Endothelial cell (in vitro differentiated cells): ENCODE measurements at regions not wholly inside any gene's neighbourhood (a gene's known extent, or its start where the extent isn't known, plus 50 kb on each side); places are given as distances from the start of the nearest gene placed in this dataset.
"Not testable (repeated sequence)": the region's sequence is repeated elsewhere in the genome, so short reads cannot be mapped to it uniquely, and the experiment has no call there.

Source experiments
- DNase-seq: peaks from one replicate; pipeline ENCODE4 v3.0.0; 2021; ENCODE audit warnings: low spot score
- H3K27ac Mint-ChIP-seq: one replicate; pipeline ENCODE4 v1.8.0; 2021; ENCODE audit warnings: mixed read lengths, inconsistent platforms; ENCODE audit not compliant: unreplicated experiment
- H3K27me3 Mint-ChIP-seq: one replicate; pipeline ENCODE4 v1.8.0; 2021; ENCODE audit warnings: mild to moderate bottlenecking, moderate library complexity, mixed read lengths, inconsistent platforms; ENCODE audit not compliant: unreplicated experiment
- H3K36me3 Mint-ChIP-seq: one replicate; pipeline ENCODE4 v1.8.0; 2021; ENCODE audit warnings: mild to moderate bottlenecking, low read depth, mixed read lengths, inconsistent platforms; ENCODE audit not compliant: unreplicated experiment
- H3K4me1 Mint-ChIP-seq: one replicate; pipeline ENCODE4 v1.8.0; 2021; ENCODE audit warnings: mild to moderate bottlenecking, mixed read lengths, inconsistent platforms; ENCODE audit not compliant: unreplicated experiment
- H3K4me3 Mint-ChIP-seq: one replicate; pipeline ENCODE4 v1.8.0; 2021; ENCODE audit warnings: mild to moderate bottlenecking, mixed read lengths, inconsistent platforms; ENCODE audit not compliant: unreplicated experiment
- H3K9me3 Mint-ChIP-seq: one replicate; pipeline ENCODE4 v1.8.0; 2021; ENCODE audit warnings: mixed read lengths, inconsistent platforms; ENCODE audit not compliant: unreplicated experiment
- TF ChIP-seq, protein P1 (sequence below): fragments of 200-600 bp; sonication (generic); IDR thresholded peaks from one replicate; pipeline ENCODE4 v1.5.0; 2021; ENCODE audit warnings: antibody characterized with exemption; ENCODE audit not compliant: unreplicated experiment

DNA sequence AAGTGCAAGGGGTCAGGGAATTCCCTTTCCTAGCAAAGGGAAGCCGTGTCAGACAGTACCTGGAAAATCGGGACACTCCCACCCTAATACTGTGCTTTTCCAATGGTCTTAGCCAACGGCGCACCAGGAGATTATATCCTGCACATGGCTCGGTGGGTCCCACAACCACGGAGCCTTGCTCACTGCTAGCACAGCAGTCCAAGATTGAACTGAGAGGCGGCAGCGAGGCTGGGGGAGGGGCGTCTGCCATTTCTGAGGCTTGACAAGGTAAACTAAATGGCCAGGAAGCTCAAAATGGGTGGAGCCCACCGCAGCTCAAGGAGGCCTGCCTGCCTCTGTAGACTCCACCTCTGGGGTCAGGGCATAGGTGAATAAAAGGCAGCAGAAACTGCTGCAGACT is 76.5 kb upstream of the LINC00632 start:
- not testable (repeated sequence) for H3K4me3 Mint-ChIP-seq, H3K27ac Mint-ChIP-seq, H3K27me3 Mint-ChIP-seq, H3K9me3 Mint-ChIP-seq, DNase-seq, H3K4me1 Mint-ChIP-seq, H3K36me3 Mint-ChIP-seq

DNA sequence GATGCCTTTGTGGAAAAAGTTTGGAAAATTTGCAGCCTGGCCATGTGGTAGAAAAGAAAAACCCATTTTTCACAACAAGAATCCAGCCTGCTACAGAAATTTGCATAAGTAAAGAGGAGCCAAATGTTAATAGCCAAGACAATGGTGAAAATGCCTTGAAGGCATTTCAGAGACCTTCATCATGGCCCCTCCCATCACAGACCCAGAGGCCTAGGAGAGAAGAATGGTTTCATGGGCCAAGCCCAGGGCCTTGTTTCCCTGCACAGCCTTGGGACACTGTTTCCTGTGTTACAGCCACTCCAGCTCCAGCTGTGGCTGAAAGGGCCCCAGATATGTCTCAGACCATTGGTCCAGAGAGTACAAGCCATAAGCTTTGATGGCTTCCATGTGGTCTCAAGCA is 101.4 kb upstream of the LINC00632 start:
- Mint-ChIP-seq H3K4me1 (no peaks in the 10 kb centered on the region), H3K27ac (no peak overlapping the region), H3K4me3 (no peak overlapping the region), H3K27me3 (no peaks in the 10 kb centered on the region), H3K9me3 (no peaks in the 10 kb centered on the region), H3K36me3 (no peaks in the 10 kb centered on the region)
- no peak for DNase-seq
- TF ChIP-seq, protein P1, sequence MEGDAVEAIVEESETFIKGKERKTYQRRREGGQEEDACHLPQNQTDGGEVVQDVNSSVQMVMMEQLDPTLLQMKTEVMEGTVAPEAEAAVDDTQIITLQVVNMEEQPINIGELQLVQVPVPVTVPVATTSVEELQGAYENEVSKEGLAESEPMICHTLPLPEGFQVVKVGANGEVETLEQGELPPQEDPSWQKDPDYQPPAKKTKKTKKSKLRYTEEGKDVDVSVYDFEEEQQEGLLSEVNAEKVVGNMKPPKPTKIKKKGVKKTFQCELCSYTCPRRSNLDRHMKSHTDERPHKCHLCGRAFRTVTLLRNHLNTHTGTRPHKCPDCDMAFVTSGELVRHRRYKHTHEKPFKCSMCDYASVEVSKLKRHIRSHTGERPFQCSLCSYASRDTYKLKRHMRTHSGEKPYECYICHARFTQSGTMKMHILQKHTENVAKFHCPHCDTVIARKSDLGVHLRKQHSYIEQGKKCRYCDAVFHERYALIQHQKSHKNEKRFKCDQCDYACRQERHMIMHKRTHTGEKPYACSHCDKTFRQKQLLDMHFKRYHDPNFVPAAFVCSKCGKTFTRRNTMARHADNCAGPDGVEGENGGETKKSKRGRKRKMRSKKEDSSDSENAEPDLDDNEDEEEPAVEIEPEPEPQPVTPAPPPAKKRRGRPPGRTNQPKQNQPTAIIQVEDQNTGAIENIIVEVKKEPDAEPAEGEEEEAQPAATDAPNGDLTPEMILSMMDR = no peak

- H3K27ac Mint-ChIP-seq = no peak overlapping the region
Measured at GRCh38 chrX:140602140-140602539, 97.3 kb upstream of the SOX3 start.

DNA sequence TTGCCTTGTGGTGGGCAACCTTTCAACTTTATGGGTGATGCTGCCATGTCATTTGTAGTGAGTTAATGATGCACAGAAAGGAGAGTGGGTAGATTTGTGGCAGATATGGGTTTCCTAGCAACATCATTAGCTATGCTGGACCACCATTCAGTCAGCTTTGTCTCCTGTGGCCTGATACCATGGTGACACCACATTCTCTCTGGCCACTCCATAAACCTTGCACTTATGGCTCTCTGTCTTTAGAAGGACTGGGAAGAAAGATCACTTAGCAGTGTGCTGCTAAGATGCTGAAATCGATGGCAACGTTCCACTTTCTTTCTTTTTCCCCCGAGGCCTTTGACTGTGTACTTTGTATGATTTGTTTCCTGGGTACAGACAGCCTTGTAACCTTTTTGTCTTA is 95.0 kb upstream of the SOX3 start:
- H3K27me3 Mint-ChIP-seq = peaks cover 1% of the 10 kb centered on the region
- H3K4me3 Mint-ChIP-seq = no peak overlapping the region
- no peaks in the 10 kb centered on the region for H3K36me3 Mint-ChIP-seq
- TF ChIP-seq, protein P1 = no peak
- no peak overlapping the region for H3K27ac Mint-ChIP-seq
- no peaks in the 10 kb centered on the region for H3K4me1 Mint-ChIP-seq
- DNase-seq = no peak
- H3K9me3 Mint-ChIP-seq = no peaks in the 10 kb centered on the region

More at GRCh38 chrX:140602140-140602539, 97.3 kb upstream of the SOX3 start:
- no peaks in the 10 kb centered on the region for H3K4me1 Mint-ChIP-seq
- H3K9me3 Mint-ChIP-seq = no peaks in the 10 kb centered on the region
- H3K27me3 Mint-ChIP-seq = peaks cover 1% of the 10 kb centered on the region
- no peak overlapping the region for H3K4me3 Mint-ChIP-seq
- TF ChIP-seq, protein P1 = no peak
- H3K36me3 Mint-ChIP-seq = no peaks in the 10 kb centered on the region
- no peak for DNase-seq

DNA sequence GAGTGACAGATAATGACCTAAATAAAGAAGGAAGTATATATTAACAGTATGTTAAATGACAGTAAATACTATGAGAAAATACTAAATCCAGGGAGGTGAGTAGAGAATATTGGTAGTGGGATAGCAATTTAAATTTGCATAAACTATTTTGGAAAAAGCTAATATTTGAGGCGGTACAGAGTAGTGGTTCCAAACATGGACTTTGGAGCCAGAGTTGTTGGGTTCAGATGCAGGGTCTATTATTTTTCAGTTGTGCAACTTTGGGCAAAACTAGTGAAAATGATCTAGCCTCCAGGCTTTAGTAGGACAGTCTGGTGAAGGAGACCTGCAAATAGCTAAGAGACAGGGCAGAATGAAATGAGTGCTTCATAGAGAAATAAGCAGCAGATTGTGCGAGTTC is 84.8 kb upstream of the SOX3 start:
- H3K27ac Mint-ChIP-seq = no peak overlapping the region
- no peaks in the 10 kb centered on the region for H3K4me1 Mint-ChIP-seq
- TF ChIP-seq, protein P1 = no peak
- H3K36me3 Mint-ChIP-seq = no peaks in the 10 kb centered on the region
- DNase-seq = no peak
- no peaks in the 10 kb centered on the region for H3K9me3 Mint-ChIP-seq
- H3K4me3 Mint-ChIP-seq = no peak overlapping the region
- H3K27me3 Mint-ChIP-seq = no peaks in the 10 kb centered on the region

- H3K27ac Mint-ChIP-seq = no peak overlapping the region
- no peaks in the 10 kb centered on the region for H3K4me1 Mint-ChIP-seq
- TF ChIP-seq, protein P1 = no peak
- H3K4me3 Mint-ChIP-seq = no peak overlapping the region
- no peaks in the 10 kb centered on the region for H3K36me3 Mint-ChIP-seq
- H3K9me3 Mint-ChIP-seq = no peaks in the 10 kb centered on the region
- no peak for DNase-seq
- H3K27me3 Mint-ChIP-seq = no peaks in the 10 kb centered on the region
Measured at GRCh38 chrX:140586951-140587350, 82.1 kb upstream of the SOX3 start.
